Loucy (cell line): ENCODE measurements at regions not wholly inside any gene's neighbourhood (a gene's known extent, or its start where the extent isn't known, plus 50 kb on each side); places are given as distances from the start of the nearest gene placed in this dataset.
A peak's percentile ranks its signal among the peaks of the same experiment; 100 is the strongest.

Source experiments
- H2AFZ ChIP-seq: fragments of 200-600 bp; sonication (generic); 2 replicates; pipeline ENCODE4 v1.6.0; 2016; ENCODE audit warnings: antibody characterized with exemption, mild to moderate bottlenecking, low read length, moderate library complexity
- H3F3A ChIP-seq: fragments of 200-600 bp; 2 replicates; pipeline ENCODE4 v1.6.0; 2016; ENCODE audit warnings: antibody characterized with exemption, low read depth, mild to moderate bottlenecking
- H3K27me3 ChIP-seq: fragments of 200-600 bp; sonication (generic); 2 replicates; pipeline ENCODE4 v1.6.1; 2014; ENCODE audit warnings: low read length, mild to moderate bottlenecking; ENCODE audit not compliant: insufficient read depth, poor library complexity, severe bottlenecking
- H3K36me3 ChIP-seq: fragments of 200-600 bp; sonication (generic); 2 replicates; pipeline ENCODE4 v1.6.1; 2016; ENCODE audit warnings: low read length; ENCODE audit not compliant: insufficient read depth
- H3K4me1 ChIP-seq: fragments of 200-600 bp; sonication (generic); 2 replicates; pipeline ENCODE4 v1.5.1; 2014; ENCODE audit warnings: low read length, mild to moderate bottlenecking; ENCODE audit not compliant: insufficient read depth, poor library complexity, severe bottlenecking
- H3K4me2 ChIP-seq: fragments of 200-600 bp; sonication (generic); 2 replicates; pipeline ENCODE4 v1.6.0; 2014; ENCODE audit warnings: antibody characterized with exemption, low read length, low read depth, mild to moderate bottlenecking; ENCODE audit not compliant: poor library complexity, severe bottlenecking
- H3K4me3 ChIP-seq: fragments of 200-600 bp; sonication (generic); 2 replicates; pipeline ENCODE4 v1.5.1; 2014; ENCODE audit warnings: low read length, mild to moderate bottlenecking, mixed read lengths; ENCODE audit not compliant: poor library complexity, severe bottlenecking
- H3K79me2 ChIP-seq: fragments of 200-600 bp; sonication (generic); 2 replicates; pipeline ENCODE4 v1.6.1; 2014; ENCODE audit warnings: low read length; ENCODE audit not compliant: insufficient read depth
- H3K9ac ChIP-seq: fragments of 200-600 bp; sonication (generic); 2 replicates; pipeline ENCODE4 v1.6.0; 2014; ENCODE audit warnings: mild to moderate bottlenecking, low read depth, low read length, moderate library complexity; ENCODE audit not compliant: poor library complexity, severe bottlenecking
- H3K9me2 ChIP-seq: fragments of 200-600 bp; sonication (generic); replicated peaks from 2 replicates; pipeline ENCODE4 v1.6.1; 2016; ENCODE audit warnings: low read depth, low read length, mixed read lengths
- H3K9me3 ChIP-seq: fragments of 200-600 bp; sonication (generic); 2 replicates; pipeline ENCODE4 v1.6.1; 2014; ENCODE audit warnings: mild to moderate bottlenecking, antibody characterized with exemption, low read length, low read depth; ENCODE audit not compliant: insufficient read depth
- H4K20me1 ChIP-seq: fragments of 200-600 bp; sonication (generic); 2 replicates; pipeline ENCODE4 v1.6.0; 2014; ENCODE audit warnings: antibody characterized with exemption, low read length, mild to moderate bottlenecking; ENCODE audit not compliant: insufficient read depth, poor library complexity, severe bottlenecking
- EZH2phosphoT487 ChIP-seq: fragments of 200-600 bp; IDR thresholded peaks from 2 replicates; pipeline ENCODE4 v1.6.1; 2018; ENCODE audit warnings: antibody characterized with exemption, mild to moderate bottlenecking, moderate library complexity, borderline replicate concordance
- TF ChIP-seq, protein P1 (sequence below): fragments of 200-600 bp; sonication (generic); conservative IDR thresholded peaks from 2 replicates; pipeline ENCODE4 v1.5.1; 2014; ENCODE audit warnings: mild to moderate bottlenecking, antibody characterized with exemption, low read length

DNA sequence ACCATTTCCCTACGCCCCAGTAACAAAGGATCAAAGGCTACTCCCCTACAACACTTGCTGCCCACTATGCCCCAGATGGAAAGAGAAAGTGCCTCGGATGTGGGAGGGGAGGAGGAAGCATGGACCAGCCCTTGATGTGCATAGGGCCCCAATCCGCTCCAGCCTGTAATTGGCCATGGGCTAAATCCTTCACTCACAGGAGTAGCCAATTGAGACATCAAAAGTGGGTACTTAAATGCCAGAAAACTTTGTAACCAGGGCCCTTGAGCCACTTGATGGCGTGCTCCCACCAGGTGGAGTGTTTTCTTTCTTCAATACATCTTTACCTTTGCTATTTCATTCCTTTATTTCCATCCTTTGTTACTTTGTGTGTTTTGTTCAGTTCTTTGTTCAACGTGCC lies 500.5 kb upstream of the LRRN3 start:
- no peaks in the 10 kb centered on the region for H3K27me3 ChIP-seq
- no peak overlapping the region for H3K4me3 ChIP-seq
- H3K79me2 ChIP-seq, result no peaks in the 10 kb centered on the region
- H4K20me1 ChIP-seq, result no peaks in the 10 kb centered on the region
- no peak for TF ChIP-seq EZH2phosphoT487
- TF ChIP-seq, protein P1, sequence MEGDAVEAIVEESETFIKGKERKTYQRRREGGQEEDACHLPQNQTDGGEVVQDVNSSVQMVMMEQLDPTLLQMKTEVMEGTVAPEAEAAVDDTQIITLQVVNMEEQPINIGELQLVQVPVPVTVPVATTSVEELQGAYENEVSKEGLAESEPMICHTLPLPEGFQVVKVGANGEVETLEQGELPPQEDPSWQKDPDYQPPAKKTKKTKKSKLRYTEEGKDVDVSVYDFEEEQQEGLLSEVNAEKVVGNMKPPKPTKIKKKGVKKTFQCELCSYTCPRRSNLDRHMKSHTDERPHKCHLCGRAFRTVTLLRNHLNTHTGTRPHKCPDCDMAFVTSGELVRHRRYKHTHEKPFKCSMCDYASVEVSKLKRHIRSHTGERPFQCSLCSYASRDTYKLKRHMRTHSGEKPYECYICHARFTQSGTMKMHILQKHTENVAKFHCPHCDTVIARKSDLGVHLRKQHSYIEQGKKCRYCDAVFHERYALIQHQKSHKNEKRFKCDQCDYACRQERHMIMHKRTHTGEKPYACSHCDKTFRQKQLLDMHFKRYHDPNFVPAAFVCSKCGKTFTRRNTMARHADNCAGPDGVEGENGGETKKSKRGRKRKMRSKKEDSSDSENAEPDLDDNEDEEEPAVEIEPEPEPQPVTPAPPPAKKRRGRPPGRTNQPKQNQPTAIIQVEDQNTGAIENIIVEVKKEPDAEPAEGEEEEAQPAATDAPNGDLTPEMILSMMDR, result peak; percentile 34; the same call in 1 of the 2 replicates
- no peak overlapping the region for H3K4me2 ChIP-seq
- H3K9me2 ChIP-seq, result no peaks in the 10 kb centered on the region
- no peak overlapping the region for H2AFZ ChIP-seq
- H3F3A ChIP-seq, result no peaks in the 10 kb centered on the region
- H3K9ac ChIP-seq, result no peak overlapping the region
- H3K9me3 ChIP-seq, result no peaks in the 10 kb centered on the region
- no peaks in the 10 kb centered on the region for H3K4me1 ChIP-seq
- H3K36me3 ChIP-seq, result no peaks in the 10 kb centered on the region

DNA sequence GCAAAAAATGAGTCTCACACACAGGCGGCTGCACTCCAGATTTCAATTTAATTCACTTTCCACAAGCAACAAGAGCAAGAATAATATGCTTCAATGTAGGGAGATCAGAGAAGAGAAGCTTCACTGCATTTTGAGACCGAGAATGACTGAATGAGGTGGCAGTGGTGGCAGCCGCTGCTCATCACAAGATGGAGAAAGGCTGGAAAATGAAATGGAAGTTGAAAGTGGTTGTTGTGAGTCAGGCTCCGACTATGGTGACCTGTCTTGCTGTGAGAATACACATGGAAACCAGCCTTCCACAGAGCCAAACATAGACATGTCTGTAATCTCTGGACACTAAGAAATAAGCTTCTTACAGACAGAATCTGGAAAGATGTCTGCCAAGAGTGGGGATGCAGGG lies 499.6 kb upstream of the LRRN3 start:
- no peaks in the 10 kb centered on the region for H3K9me2 ChIP-seq
- no peaks in the 10 kb centered on the region for H3F3A ChIP-seq
- H3K27me3 ChIP-seq, result no peaks in the 10 kb centered on the region
- no peaks in the 10 kb centered on the region for H3K36me3 ChIP-seq
- 0 out of 2 replicates have a peak overlapping the region, but pooled peaks have one; percentile 37 for H2AFZ ChIP-seq
- no peaks in the 10 kb centered on the region for H3K4me1 ChIP-seq
- H4K20me1 ChIP-seq, result no peaks in the 10 kb centered on the region
- TF ChIP-seq EZH2phosphoT487, result no peak
- TF ChIP-seq, protein P1, result no peak
- H3K79me2 ChIP-seq, result no peaks in the 10 kb centered on the region
- H3K9ac ChIP-seq, result no peak overlapping the region
- no peaks in the 10 kb centered on the region for H3K9me3 ChIP-seq
- no peak overlapping the region for H3K4me2 ChIP-seq
- no peak overlapping the region for H3K4me3 ChIP-seq

DNA sequence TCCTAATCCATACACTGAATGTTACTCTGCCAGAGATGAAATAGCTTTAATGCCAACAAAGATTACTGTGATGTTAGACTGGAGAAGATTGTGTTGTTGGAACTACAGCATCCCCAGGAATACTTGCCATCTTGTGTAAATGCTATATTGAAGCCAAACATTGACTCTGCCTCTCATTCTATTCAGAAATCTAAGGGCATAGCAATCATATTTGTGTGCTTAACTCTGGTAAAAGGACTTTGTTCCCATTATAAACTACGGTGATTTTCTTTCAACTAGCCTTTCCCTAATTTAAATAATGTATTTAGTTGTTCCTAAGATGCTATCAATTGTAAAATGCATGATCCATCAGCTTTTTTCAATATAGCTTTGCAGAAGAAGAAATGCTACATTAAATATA lies 498.4 kb upstream of the LRRN3 start:
- Histone ChIP-seq H3K4me1 (no peaks in the 10 kb centered on the region), H3K4me2 (no peak overlapping the region), H4K20me1 (no peaks in the 10 kb centered on the region), H3K36me3 (no peaks in the 10 kb centered on the region), H2AFZ (no peak overlapping the region), H3K9me3 (no peaks in the 10 kb centered on the region), H3K4me3 (no peak overlapping the region), H3K79me2 (no peaks in the 10 kb centered on the region), H3K9ac (no peak overlapping the region), H3K27me3 (no peaks in the 10 kb centered on the region), H3K9me2 (no peaks in the 10 kb centered on the region), H3F3A (no peaks in the 10 kb centered on the region)
- no peak for TF ChIP-seq EZH2phosphoT487
- TF ChIP-seq, protein P1, result no peak
